ENCODE measurements at regions not wholly inside any gene's neighbourhood (a gene's known extent, or its start where the extent isn't known, plus 50 kb on each side); places are given as distances from the start of the nearest gene placed in this dataset.

- no peak for TF ChIP-seq CTCF (IDR thresholded peaks at IDR 0.05)
- no peak for TF ChIP-seq POLR2A (IDR thresholded peaks at IDR 0.05)
Observed at GRCh38 chr9:97132865-97133264, 93.9 kb upstream of the CTSV start.
